ENCODE measurements at regions not wholly inside any gene's neighbourhood (a gene's known extent, or its start where the extent isn't known, plus 50 kb on each side); places are given as distances from the start of the nearest gene placed in this dataset.

DNA sequence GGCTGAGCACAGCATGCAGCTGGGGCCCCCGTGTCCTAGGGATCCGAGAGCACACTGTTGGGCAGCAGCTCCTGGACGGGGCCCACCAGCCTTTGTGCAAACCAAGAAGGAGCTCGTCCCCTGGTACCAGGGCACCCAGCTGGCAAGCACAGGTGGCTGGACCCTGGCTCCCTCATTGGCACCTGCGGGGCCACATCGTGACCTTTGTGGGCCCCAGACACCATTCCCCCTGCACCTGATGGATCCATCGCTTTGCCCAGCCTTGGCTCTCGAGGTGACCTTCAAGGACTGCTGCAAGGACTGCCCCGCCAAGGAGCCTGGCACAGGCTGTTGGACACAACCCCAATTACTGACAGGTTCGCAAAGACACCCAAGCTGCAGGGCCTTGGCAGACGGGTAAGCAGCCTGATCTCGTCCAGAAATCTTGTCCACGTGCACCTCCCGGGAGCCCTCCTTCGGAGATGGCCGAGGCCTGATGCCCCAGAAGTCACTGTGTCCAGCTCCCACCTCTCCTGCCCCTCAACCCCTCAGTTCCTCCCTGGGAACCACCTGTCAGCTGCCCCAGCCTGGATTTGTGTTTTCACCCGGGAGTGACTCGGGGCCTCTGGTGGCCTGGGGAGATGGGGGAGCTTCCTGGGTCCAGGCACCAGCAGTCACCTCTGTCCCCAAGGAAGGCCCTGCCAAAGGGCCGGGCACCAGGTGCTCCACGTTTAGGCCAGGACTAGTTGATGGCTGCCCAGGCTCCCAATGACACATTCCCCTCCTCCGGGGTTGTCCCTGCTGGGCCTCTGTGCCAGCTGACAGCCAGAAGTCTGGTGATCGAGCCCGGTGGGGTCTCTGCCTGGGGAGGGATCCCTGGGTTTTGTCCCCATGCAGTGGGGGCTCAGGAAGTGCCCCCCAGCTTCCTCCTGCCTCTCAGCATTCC, 137.1 kb upstream of the PPP1R26 start:
- no peak overlapping the region for H3K27ac ChIP-seq
- no peak for TF ChIP-seq CTCF (conservative IDR thresholded peaks at IDR 0.05)

DNA sequence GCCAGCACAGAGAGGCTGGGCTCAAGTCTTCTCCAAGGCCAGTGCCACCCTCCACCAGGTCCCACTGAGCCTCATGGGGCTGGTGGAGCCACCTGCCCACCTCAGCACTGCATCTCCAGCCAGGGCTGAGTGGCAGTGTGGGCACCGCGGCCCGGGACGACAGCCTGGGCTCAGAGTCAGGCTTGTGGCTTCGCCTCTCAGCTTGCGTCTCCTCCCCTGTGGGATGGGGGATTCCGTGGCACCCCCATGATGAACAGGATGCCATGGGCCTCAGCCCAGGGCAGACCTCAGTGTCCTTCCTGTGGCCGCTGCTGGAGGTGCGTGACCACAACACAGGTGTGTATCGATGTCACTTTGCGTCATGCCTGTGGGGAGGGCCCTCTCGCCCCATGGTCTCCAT, 136.4 kb upstream of the PPP1R26 start:
- TF ChIP-seq CTCF (conservative IDR thresholded peaks at IDR 0.05): no peak
- H3K27ac ChIP-seq: no peak overlapping the region

DNA sequence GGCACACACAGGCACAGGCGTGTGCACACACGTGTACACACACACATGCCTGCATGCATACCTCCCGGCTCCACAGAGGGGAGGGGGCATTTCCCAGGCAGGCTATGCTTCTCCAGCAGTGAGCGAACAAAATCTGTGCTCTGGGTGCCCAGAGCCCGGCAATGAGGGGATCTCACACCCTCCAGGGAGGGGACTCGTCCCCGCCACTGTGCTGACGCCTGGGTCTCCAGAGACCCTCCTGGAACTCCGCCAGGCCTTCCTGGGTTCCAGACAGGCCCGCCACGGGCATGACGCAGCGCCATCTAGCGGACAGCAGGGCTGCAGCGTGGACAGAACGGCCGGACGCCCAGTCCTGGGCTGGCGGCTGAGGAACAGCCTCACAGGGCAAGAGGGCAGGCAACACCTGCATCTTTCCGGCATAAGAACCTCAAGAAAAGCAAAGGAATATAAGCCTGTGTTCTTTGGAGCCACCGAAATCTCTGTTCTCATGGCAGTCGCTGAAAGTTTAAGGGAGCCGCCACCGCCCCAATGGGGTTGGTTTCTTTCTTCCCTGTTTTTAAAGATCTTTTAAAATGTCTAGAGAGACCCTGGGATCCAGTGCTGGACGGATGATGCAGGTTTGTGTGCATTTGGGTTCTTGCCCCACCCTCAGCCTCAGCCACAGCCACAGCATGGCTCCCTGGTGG, 135.6 kb upstream of the PPP1R26 start:
- no peak overlapping the region for H3K27ac ChIP-seq
- peak; percentile 99 for TF ChIP-seq CTCF (conservative IDR thresholded peaks at IDR 0.05)

DNA sequence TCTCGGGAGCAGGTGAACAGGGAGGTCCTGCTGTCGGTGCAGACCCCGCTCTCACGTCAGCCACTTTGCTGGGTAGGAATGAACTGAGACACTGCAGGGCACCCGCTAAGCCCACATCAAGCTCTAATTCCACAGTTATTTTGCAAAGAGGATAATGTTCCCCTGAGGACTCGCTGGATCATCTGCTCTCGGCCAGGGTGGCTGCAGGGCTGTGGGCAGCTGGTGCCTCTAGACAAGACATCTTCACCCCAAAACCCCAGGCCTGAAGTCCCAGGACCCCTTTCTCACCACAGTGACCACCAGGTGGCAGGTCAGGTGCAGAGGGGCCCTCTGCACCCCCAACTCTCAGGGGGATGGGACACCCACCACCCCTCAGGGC, 135.1 kb upstream of the PPP1R26 start:
- TF ChIP-seq CTCF (conservative IDR thresholded peaks at IDR 0.05): no peak
- no peak overlapping the region for H3K27ac ChIP-seq

GRCh38 chr9:135344915-135345500, 134.6 kb upstream of the PPP1R26 start:
- TF ChIP-seq CTCF (conservative IDR thresholded peaks at IDR 0.05): no peak
- H3K27ac ChIP-seq: no peak overlapping the region

GRCh38 chr9:135345775-135346433, 133.7 kb upstream of the PPP1R26 start:
- no peak for TF ChIP-seq CTCF (conservative IDR thresholded peaks at IDR 0.05)
- no peak overlapping the region for H3K27ac ChIP-seq

Data from VCaP (cell line).